Kidney (tissue), 13 donors: ENCODE measurements at regions not wholly inside any gene's neighbourhood (a gene's known extent, or its start where the extent isn't known, plus 50 kb on each side); places are given as distances from the start of the nearest gene placed in this dataset.
A peak's percentile ranks its signal among the peaks of the same experiment; 100 is the strongest.

Source experiments
- DNase-seq, 5 donors: peaks; one replicate each; pipeline ENCODE4 v3.0.0-alpha.2; 2013 to 2020
- FAIRE-seq: peaks from 2 replicates; lab custom pipeline; 2012; peaks lifted over from hg19 to GRCh38; lab: Jason Lieb, UNC
- H3K27ac ChIP-seq, 2 donors: one replicate each; pipeline ENCODE4 v1.7.0; 2013; ENCODE audit warnings: low read depth in 2 of 2, low read length in 2 of 2, inconsistent platforms in 1 of 2
- H3K27me3 ChIP-seq: one replicate; pipeline ENCODE4 v1.7.1; 2013; ENCODE audit warnings: low read length, inconsistent platforms; ENCODE audit not compliant: control insufficient read depth, insufficient read depth
- H3K36me3 ChIP-seq, 3 donors: one replicate each; pipeline versions ENCODE4 v1.7.0 to v1.7.1; 2013; ENCODE audit warnings: low read length in 3 of 3, control low read depth in 1 of 3, inconsistent platforms in 1 of 3; ENCODE audit not compliant: insufficient read depth in 3 of 3, control insufficient read depth in 2 of 3
- H3K4me1 ChIP-seq, 3 donors: one replicate each; pipeline versions ENCODE4 v1.7.0 to v1.7.1; 2013; ENCODE audit warnings: low read length in 3 of 3, inconsistent platforms in 1 of 3, low read depth in 1 of 3; ENCODE audit not compliant: control insufficient read depth in 2 of 3, insufficient read depth in 2 of 3
- H3K4me3 ChIP-seq, 3 donors: one replicate each; pipeline versions ENCODE4 v1.7.0 to v1.8.1; 2013; ENCODE audit warnings: low read length in 3 of 3, control low read depth in 1 of 3, inconsistent platforms in 1 of 3
- H3K9ac ChIP-seq, 3 donors: one replicate each; pipeline versions ENCODE4 v1.7.0 to v1.7.1; 2013; ENCODE audit warnings: low read length in 3 of 3, control low read depth in 1 of 3, inconsistent platforms in 1 of 3
- H3K9me3 ChIP-seq, 3 donors: one replicate each; pipeline versions ENCODE4 v1.7.0 to v1.7.1; 2013; ENCODE audit warnings: low read length in 3 of 3, control low read depth in 1 of 3, inconsistent platforms in 1 of 3; ENCODE audit not compliant: control insufficient read depth in 2 of 3, insufficient read depth in 1 of 3
- CTCF ChIP-seq: IDR thresholded peaks from 3 replicates; pipeline ENCODE4 v1.5.1; 2012; ENCODE audit warnings: mild to moderate bottlenecking, moderate library complexity, borderline replicate concordance; ENCODE audit not compliant: insufficient read depth; ENCODE audit errors: extremely low read depth
- intact Hi-C: fragments of 100-400 bp; cut with DNase I; formaldehyde crosslinking; loops from one replicate; pipeline ENCODE4 v1.11.1; 2022
- donor health status: control.
- donor health status: control.
- donor health status: control.
- donor health status: control.
- donor health status: control.
- donor health status: DM: yes; HTN: yes; CAD: no.
- donor health status: Normal renal cell carcinoma (clear cell type).

GRCh38 chr22:48889209-48889830, 938.4 kb downstream of the BRD1 start:
- peak in 2 of 5 donors; percentile 18 to 52 for DNase-seq
- intact Hi-C loops, result no loop called here
- Histone ChIP-seq H3K36me3 (no peaks in the 10 kb centered on the region), H3K9me3 (no peaks in the 10 kb centered on the region), H3K9ac (no peak overlapping the region), H3K27ac (no peak overlapping the region), H3K27me3 (no peaks in the 10 kb centered on the region), H3K4me3 (no peak overlapping the region), H3K4me1 (no peaks in the 10 kb centered on the region)
- no peak for FAIRE-seq
- TF ChIP-seq CTCF, result no peak

GRCh38 chr22:48888466-48889208, 939.0 kb downstream of the BRD1 start:
- FAIRE-seq, result no peak
- Histone ChIP-seq H3K4me3 (no peak overlapping the region), H3K27me3 (no peaks in the 10 kb centered on the region), H3K36me3 (no peaks in the 10 kb centered on the region), H3K27ac (no peak overlapping the region), H3K9ac (no peak overlapping the region), H3K4me1 (no peaks in the 10 kb centered on the region), H3K9me3 (no peaks in the 10 kb centered on the region)
- intact Hi-C loops, result no loop called here
- DNase-seq, result peak in 1 of 5 donors; percentile 37
- TF ChIP-seq CTCF, result no peak

GRCh38 chr22:48887394-48888332, 940.0 kb downstream of the BRD1 start:
- intact Hi-C loops, result no loop called here
- no peak for FAIRE-seq
- DNase-seq, result no peak
- Histone ChIP-seq H3K9me3 (no peaks in the 10 kb centered on the region), H3K27me3 (no peaks in the 10 kb centered on the region), H3K36me3 (no peaks in the 10 kb centered on the region), H3K4me1 (no peaks in the 10 kb centered on the region), H3K27ac (no peak overlapping the region), H3K9ac (no peak overlapping the region), H3K4me3 (no peak overlapping the region)
- TF ChIP-seq CTCF, result no peak
